ENCODE measurements at regions not wholly inside any gene's neighbourhood (a gene's known extent, or its start where the extent isn't known, plus 50 kb on each side); places are given as distances from the start of the nearest gene placed in this dataset.

GRCh38 chr4:111698361-111698760 lies 446.9 kb upstream of the FAM241A start:
- no peak overlapping the region for H3K4me3 ChIP-seq (ENCODE audit: low read depth, low read length)
- TF ChIP-seq CTCF (IDR thresholded peaks at IDR 0.05; ENCODE audit: insufficient read depth, low read length) = no peak
- no peak for DNase-seq (ENCODE audit: low read depth)

- no peak overlapping the region for H3K4me3 ChIP-seq (ENCODE audit: low read depth, low read length)
- no peak for TF ChIP-seq CTCF (IDR thresholded peaks at IDR 0.05; ENCODE audit: insufficient read depth, low read length)
- DNase-seq (ENCODE audit: low read depth) = no peak
Observed at GRCh38 chr4:111699165-111699564, 446.1 kb upstream of the FAM241A start.

- no peak for TF ChIP-seq CTCF (IDR thresholded peaks at IDR 0.05; ENCODE audit: insufficient read depth, low read length)
- no peak for DNase-seq (ENCODE audit: low read depth)
- H3K4me3 ChIP-seq (ENCODE audit: low read depth, low read length) = no peak overlapping the region
Observed at GRCh38 chr4:111701102-111701501, 444.2 kb upstream of the FAM241A start.

- TF ChIP-seq CTCF (IDR thresholded peaks at IDR 0.05; ENCODE audit: insufficient read depth, low read length) = no peak
- no peak overlapping the region for H3K4me3 ChIP-seq (ENCODE audit: low read depth, low read length)
- DNase-seq (ENCODE audit: low read depth) = no peak
Observed at GRCh38 chr4:111707491-111707890, 437.8 kb upstream of the FAM241A start.

- DNase-seq (ENCODE audit: low read depth) = no peak
- no peak overlapping the region for H3K4me3 ChIP-seq (ENCODE audit: low read depth, low read length)
- TF ChIP-seq CTCF (IDR thresholded peaks at IDR 0.05; ENCODE audit: insufficient read depth, low read length) = no peak
Observed at GRCh38 chr4:111712093-111712677, 433.1 kb upstream of the FAM241A start.

GRCh38 chr4:111713276-111713675 lies 432.0 kb upstream of the FAM241A start:
- no peak for TF ChIP-seq CTCF (IDR thresholded peaks at IDR 0.05; ENCODE audit: insufficient read depth, low read length)
- no peak for DNase-seq (ENCODE audit: low read depth)
- no peak overlapping the region for H3K4me3 ChIP-seq (ENCODE audit: low read depth, low read length)

GRCh38 chr4:111717921-111718320 lies 427.3 kb upstream of the FAM241A start:
- H3K4me3 ChIP-seq (ENCODE audit: low read depth, low read length) = no peak overlapping the region
- DNase-seq (ENCODE audit: low read depth) = no peak
- TF ChIP-seq CTCF (IDR thresholded peaks at IDR 0.05; ENCODE audit: insufficient read depth, low read length) = no peak
